ENCODE measurements at regions not wholly inside any gene's neighbourhood (a gene's known extent, or its start where the extent isn't known, plus 50 kb on each side); places are given as distances from the start of the nearest gene placed in this dataset.

- intact Hi-C loops (cut with DNase I): no loop called here
- peak in 2 of 10 donors; percentile 3 to 56 for DNase-seq
Observed at GRCh38 chr2:128499367-128500137, 180.9 kb upstream of the HS6ST1 start.

- peak in 1 of 10 donors; percentile 9 for DNase-seq
- intact Hi-C loops (cut with DNase I): no loop called here
Observed at GRCh38 chr2:128500138-128500800, 181.6 kb upstream of the HS6ST1 start.

GRCh38 chr2:128501006-128501690, 182.5 kb upstream of the HS6ST1 start:
- intact Hi-C loops (cut with DNase I): no loop called here

GRCh38 chr2:128501700-128502099, 183.0 kb upstream of the HS6ST1 start:
- intact Hi-C loops (cut with DNase I): no loop called here
- no peak for DNase-seq

More at GRCh38 chr2:128501006-128501690, 182.5 kb upstream of the HS6ST1 start:
- DNase-seq: peak in 1 of 10 donors; percentile 40

GRCh38 chr2:128502200-128502599, 183.5 kb upstream of the HS6ST1 start:
- intact Hi-C loops (cut with DNase I): no loop called here
- no peak for DNase-seq

GRCh38 chr2:128502638-128503246, 184.1 kb upstream of the HS6ST1 start:
- intact Hi-C loops (cut with DNase I): no loop called here
- DNase-seq: no peak

- intact Hi-C loops (cut with DNase I): no loop called here
- DNase-seq: peak in 2 of 10 donors; percentile 5 to 75
Observed at GRCh38 chr2:128503399-128504245, 185.0 kb upstream of the HS6ST1 start.

- peak in 1 of 10 donors; percentile 7 for DNase-seq
Observed at GRCh38 chr2:128504246-128505149, 185.8 kb upstream of the HS6ST1 start.

GRCh38 chr2:128505150-128505490, 186.5 kb upstream of the HS6ST1 start:
- DNase-seq: peak in 1 of 10 donors; percentile 9
- intact Hi-C loops (cut with DNase I): no loop called here

More at GRCh38 chr2:128504246-128505149, 185.8 kb upstream of the HS6ST1 start:
- intact Hi-C loops (cut with DNase I): no loop called here

- DNase-seq: peak in 1 of 10 donors; percentile 1
- intact Hi-C loops (cut with DNase I): no loop called here
Observed at GRCh38 chr2:128505575-128506526, 187.2 kb upstream of the HS6ST1 start.

GRCh38 chr2:128506534-128506933, 187.9 kb upstream of the HS6ST1 start:
- intact Hi-C loops (cut with DNase I): no loop called here
- DNase-seq: peak in 1 of 10 donors; percentile 50

GRCh38 chr2:128510701-128511397, 192.2 kb upstream of the HS6ST1 start:
- peak in 2 of 10 donors; percentile 61 to 67 for DNase-seq
- intact Hi-C loops (cut with DNase I): no loop called here

- intact Hi-C loops (cut with DNase I): no loop called here
- DNase-seq: peak in 2 of 10 donors; percentile 11 to 73
Observed at GRCh38 chr2:128511731-128512378, 193.2 kb upstream of the HS6ST1 start.

GRCh38 chr2:128512379-128513115, 193.9 kb upstream of the HS6ST1 start:
- intact Hi-C loops (cut with DNase I): no loop called here

GRCh38 chr2:128513116-128513960, 194.7 kb upstream of the HS6ST1 start:
- peak in 1 of 10 donors; percentile 36 for DNase-seq
- intact Hi-C loops (cut with DNase I): no loop called here

More at GRCh38 chr2:128512379-128513115, 193.9 kb upstream of the HS6ST1 start:
- DNase-seq: peak in 3 of 10 donors; percentile 37 to 73 (median 59)

Data from posterior cingulate gyrus (tissue), 11 donors.